COLO668 (cell line): ENCODE measurements at regions not wholly inside any gene's neighbourhood (a gene's known extent, or its start where the extent isn't known, plus 50 kb on each side); places are given as distances from the start of the nearest gene placed in this dataset.

Source experiments
- DNase-seq: peaks from one replicate; lab custom pipeline; 2025; ENCODE audit not compliant: unreplicated experiment; lab: John Stamatoyannopoulos, UW

DNA sequence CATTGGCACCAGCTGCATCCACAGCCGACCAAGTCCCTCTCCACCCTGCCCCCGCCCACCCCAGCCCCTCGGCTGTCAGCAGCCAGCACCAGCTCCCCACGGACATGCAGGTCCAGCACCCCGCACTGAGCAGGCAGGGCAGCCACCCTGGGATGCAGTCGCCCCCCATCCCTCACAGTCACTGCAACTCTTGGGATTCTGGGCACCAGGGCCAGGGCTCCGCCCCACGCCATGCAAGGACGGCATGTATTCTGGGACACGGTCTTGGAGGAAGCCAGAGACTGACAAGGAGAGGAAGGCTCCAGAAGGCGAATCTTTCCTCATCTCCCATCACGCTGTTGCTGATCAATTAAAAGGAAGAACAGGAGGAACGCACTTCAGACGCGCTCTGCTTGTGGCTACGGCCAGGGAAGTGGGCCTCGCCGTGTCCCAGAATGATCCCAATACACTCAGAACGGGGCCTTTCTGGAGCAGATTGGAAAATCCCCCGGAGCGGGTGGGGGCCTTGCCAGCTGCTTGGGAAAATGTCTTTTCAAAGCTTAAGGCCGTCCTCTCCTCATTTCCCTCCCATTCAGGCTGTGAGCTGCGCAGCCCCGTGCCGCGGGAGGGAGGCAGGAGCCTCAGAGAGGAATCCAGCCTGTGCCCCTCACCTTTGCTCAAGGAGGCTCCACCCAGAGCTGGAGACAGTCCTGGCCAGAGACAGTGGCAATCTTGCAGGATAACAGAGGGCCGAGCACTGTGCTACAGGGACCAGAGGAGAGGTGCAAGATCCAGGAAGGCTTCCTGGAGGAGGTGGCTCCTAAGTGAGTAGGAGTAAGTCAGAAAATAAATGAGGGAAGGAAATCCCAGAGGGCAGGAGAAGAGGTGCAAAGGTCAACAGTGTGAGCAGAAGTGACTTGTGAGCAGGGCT lies 54.1 kb upstream of the DIO3 start:
- DNase-seq: no peak

DNA sequence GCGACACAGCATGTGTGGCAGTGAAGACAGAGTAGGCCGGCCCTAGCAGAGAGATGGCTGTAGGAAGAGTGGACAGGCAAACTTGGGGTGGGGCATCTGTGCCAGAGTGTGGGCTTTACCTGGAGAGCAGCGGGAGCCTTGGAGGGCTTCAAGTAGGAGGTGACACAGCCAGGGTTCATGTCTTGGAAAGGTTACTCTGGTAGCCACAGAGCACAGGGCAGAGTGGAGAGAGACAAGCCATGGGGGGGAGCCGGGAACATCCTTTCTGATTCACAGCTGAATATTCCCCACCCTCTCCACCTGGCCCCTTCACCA lies 53.5 kb upstream of the DIO3 start:
- no peak for DNase-seq

- no peak for DNase-seq
Observed at GRCh38 chr14:101508196-101508947, 52.9 kb upstream of the DIO3 start.

DNA sequence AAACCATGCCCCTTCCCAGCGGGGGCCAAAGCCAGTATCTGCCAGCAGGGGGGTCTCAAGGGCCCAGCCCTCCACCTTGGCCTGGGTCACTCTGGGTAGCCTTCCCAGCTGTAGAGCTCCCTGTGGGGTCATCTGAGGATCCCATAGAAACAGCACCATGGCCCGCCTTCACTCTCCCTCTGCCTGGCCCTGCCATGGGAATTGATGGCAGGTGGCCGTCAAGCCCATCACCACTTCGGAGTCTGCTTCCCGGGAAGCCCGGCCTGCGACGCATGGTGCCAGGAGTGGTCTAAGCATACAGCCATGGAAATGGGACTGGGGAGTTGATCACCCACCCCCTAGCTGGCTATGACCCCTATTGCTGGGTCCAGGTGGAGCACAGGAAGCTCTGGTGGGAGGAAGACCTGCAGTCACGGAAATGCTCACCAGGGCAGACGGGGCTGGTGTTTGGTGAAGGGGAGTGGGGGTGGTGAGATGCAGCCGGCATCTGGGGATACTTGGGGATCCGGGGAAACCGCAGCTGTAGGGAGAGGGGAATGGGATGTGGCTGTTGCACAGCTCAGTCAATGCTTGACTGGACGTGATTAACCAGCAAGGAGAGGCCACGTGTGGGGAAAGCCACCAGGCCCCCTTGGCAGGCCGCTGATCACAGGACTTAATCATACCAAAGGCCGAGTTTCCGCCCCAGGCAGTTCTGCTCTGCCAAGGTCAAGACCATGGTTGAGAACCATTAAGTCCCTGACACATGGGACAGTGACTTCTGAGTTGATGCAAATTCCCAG lies 52.2 kb upstream of the DIO3 start:
- no peak for DNase-seq

GRCh38 chr14:101509730-101510371 lies 51.4 kb upstream of the DIO3 start:
- DNase-seq: no peak

DNA sequence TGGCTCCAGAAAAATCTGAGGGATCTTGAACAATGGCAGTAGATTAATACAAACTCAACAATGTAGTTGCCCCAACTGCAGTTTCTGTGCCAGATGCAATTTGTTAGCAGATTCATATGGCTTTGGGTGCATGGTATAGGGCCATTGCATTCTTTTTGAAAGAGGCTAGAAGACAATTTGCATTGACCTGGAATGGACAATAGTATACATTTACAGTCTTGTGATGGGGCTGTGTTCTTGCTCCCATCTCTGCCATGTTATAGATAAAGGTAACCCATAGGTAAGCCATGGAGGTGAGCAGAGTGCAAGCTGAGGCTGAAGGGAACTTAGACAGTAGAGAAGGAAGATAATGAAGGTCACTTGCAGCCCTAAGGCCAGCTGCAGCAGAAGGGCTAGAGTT lies 50.1 kb upstream of the DIO3 start:
- no peak for DNase-seq
